Hepatocyte (in vitro differentiated cells): ENCODE measurements at regions not wholly inside any gene's neighbourhood (a gene's known extent, or its start where the extent isn't known, plus 50 kb on each side); places are given as distances from the start of the nearest gene placed in this dataset.

Experiments used
- EZH2 ChIP-seq: fragments of 200-600 bp; sonication (generic); IDR thresholded peaks from 2 replicates; pipeline ENCODE4 v1.6.1; 2016; ENCODE audit warnings: antibody characterized with exemption, mild to moderate bottlenecking, borderline replicate concordance
- EZH2phosphoT487 ChIP-seq: fragments of 200-600 bp; sonication (generic); IDR thresholded peaks from one replicate; pipeline ENCODE4 v1.6.1; 2018; ENCODE audit warnings: antibody characterized with exemption, mild to moderate bottlenecking, low read depth, moderate library complexity; ENCODE audit not compliant: unreplicated experiment, severe bottlenecking
- TF ChIP-seq, protein P1 (sequence below): fragments of 200-600 bp; sonication (generic); IDR thresholded peaks from 2 replicates; pipeline ENCODE4 v1.5.1; 2016; ENCODE audit warnings: antibody characterized with exemption, mild to moderate bottlenecking; ENCODE audit not compliant: poor library complexity

- TF ChIP-seq, protein P1, sequence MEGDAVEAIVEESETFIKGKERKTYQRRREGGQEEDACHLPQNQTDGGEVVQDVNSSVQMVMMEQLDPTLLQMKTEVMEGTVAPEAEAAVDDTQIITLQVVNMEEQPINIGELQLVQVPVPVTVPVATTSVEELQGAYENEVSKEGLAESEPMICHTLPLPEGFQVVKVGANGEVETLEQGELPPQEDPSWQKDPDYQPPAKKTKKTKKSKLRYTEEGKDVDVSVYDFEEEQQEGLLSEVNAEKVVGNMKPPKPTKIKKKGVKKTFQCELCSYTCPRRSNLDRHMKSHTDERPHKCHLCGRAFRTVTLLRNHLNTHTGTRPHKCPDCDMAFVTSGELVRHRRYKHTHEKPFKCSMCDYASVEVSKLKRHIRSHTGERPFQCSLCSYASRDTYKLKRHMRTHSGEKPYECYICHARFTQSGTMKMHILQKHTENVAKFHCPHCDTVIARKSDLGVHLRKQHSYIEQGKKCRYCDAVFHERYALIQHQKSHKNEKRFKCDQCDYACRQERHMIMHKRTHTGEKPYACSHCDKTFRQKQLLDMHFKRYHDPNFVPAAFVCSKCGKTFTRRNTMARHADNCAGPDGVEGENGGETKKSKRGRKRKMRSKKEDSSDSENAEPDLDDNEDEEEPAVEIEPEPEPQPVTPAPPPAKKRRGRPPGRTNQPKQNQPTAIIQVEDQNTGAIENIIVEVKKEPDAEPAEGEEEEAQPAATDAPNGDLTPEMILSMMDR = no peak
- TF ChIP-seq EZH2phosphoT487 (no peak), EZH2 (no peak)
Measured at GRCh38 chr9:90702441-90702955, 59.9 kb upstream of the DIRAS2 start.
